HG03135 (cell line): ENCODE measurements at regions not wholly inside any gene's neighbourhood (a gene's known extent, or its start where the extent isn't known, plus 50 kb on each side); places are given as distances from the start of the nearest gene placed in this dataset.

Source experiments
- ATAC-seq: cut with Tn5 transposase; IDR thresholded peaks from one replicate; pipeline ENCODE4 v1.9.1; 2021; ENCODE audit warnings: mild to moderate bottlenecking, moderate library complexity; ENCODE audit not compliant: unreplicated experiment

DNA sequence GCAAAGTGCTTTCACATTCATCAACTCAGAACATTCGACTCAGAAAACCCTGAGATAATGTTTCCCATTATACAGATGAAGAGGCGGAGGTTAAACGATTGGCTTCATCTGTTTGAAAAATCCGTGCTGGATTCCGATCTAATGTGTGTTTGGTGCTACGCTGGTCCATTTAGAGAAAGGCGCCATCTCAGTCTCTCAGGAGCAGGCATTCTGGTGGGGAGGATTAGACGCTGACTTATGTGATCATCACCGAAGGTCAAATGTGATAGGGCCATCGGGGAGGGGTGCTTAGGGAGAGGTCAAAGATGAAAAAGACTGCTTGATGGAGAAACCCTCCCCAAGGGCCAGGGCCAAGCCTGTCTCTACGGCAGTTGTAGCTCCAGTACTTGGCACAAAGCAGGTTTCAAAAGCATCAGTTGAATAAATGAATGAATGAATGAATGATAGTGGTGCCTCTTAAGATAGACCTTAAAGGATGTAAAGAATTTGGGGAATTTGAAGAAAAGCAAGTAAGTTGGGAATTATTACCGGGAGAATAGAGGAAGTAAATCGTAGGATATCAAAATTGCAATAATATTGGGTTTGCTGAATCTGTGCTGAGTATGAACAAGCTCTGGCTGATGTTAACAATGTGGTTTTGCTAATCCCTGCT, 160.6 kb upstream of the SHB start:
- no peak for ATAC-seq

DNA sequence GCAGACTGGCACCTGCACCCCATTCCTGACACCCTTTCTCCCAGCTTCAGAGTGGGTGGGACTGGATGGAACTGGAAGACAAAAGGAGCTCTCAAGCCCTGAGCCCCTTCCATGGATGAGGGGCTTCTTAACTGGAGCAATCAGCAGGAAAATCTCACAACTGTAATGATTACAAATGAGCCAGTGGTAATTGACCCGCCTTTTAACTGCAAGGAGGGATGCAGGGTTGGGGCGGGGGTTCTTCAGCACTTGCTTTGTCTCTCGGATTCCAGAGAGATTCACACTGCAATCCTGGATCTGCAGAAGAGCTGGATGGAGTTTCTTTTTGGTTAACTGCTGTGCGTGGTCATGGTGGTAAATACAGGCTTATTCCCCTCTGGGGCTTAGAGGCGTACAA, 160.1 kb upstream of the SHB start:
- no peak for ATAC-seq

DNA sequence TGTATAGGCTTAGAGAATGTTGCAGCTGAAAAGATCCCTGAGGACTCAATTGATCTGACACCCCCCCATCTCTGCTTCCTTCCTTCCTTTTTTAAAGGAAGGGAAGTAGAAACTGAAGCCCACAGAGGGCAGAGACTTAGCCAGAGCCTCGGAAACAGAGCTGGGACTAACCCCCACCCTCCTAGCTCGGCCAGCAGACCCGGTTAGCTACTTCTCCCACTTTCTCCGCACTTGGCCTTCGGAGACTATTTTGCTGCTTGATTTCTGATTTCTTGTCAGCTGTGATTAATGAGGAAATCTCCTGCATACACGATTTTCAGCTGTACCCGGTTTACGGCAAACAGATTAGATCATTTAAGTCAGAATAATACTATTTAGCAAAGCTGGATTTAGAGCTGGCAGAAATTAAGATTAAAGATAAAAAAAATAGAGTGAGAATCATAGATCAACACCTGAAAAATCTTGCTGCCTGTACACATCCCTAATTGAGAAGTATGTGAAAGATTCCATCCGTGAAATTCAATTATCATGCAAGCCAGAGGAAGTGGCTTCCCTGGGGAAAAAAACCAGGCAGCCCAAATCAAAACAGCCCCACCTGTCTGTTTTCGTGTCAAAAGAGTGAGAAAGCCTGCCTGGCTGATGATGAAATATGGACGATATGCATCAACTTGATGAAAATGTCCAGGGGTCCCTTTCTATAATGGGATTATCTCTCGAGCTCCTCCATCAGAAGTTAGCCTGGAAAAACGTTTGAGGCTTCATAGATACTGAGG, 159.5 kb upstream of the SHB start:
- ATAC-seq, result no peak

DNA sequence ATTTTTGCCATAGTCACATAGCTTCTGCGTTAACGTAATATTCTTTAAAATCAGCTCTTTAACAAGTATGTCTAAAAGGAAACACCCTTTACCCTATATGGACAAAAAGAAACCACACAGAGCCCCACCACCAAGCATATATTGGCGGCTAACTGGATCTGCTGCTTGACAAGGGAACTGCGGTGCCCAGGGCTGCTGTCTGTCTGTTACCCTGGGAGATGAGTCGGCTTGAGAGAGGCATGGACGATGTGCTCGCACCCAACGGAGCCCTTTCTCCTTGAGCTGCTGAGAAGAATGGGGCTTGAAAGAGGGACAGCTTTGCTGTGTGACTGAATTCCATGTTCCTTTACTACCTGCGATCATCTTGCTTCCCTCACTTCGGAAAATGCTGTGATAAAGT, 158.6 kb upstream of the SHB start:
- ATAC-seq, result no peak

DNA sequence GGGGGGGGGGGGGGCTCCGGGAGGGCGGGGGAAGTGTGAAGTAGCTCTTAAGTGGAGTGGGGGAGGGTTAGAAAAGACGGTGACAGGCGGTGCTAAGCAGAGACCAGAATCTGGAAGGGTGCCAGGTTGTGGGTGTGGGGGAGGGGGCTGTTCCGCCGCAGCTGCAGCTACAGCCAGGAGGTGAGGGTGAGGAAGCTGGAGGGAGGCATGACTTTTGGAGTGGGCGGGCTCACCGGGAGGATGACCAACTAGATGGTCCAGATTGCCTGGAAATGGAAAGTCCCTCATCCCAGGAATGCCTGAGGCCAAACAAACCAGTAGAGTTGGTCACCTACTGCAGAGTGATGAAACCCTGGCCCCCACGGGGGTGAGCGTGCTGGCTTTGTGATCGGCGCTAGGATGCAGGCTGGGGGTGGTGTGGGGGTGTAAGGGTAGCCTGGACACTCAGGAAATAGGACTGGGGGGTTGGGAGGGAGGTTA, 158.1 kb upstream of the SHB start:
- ATAC-seq, result peak; percentile 57

DNA sequence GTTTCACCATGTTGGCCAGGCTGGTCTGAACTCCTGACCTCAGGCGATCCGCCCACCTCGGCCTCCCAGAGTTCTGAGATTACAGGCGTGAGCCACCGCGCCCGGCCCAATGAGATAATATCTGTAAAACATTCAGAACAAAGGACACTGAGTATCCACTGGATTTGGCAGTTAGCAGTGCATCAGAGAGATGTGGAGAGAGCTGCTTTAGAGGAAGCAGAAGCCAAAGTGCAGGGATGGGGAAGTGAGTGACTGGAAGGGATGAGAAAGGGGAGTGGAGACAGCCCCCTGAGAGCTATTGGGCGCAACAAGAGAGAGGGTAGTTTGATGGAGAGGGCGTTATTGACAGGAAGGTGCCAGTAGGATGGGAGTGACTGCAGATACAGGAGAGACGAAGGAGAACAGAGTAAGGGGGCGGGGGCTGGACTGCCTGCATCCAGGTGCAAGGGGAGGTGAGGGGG, 157.5 kb upstream of the SHB start:
- ATAC-seq, result no peak

DNA sequence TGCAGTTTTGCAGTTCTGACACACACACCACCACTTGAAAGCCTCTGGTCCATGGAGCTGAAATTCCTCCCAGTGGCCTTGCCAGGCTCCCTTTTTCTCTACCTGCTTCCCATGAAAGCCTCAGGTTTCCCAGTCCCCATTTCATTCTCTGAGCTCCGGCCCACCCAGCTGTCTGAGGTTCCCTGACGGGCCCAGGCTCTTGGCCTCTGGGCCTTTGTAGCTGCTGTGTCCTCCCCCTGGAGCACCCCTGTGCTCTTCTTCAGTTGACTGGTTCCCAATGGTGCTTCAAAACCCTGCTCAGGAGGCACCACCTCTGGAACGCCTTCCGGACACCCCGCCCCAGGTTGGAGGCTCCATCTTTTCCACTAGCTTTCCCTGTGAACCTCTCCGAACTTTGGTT, 155.9 kb upstream of the SHB start:
- no peak for ATAC-seq

DNA sequence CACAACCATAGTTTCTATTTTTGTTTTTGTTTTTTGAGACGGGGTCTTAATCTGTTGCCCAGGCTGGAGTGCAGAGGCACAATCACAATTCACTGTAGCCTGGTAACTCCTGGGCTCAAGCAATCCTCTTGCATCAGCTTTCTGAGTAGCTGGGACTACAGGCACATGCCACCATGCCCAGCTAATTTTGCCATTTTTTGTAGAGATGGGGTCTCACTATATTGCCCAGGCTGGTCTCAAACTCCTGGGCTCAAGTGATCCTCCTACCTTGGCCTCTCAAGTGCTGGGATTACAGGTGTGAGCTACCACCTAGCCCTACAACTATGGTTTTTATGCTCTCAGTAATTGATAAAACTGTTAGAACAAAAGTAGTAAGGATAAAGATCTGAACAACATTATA, 147.5 kb upstream of the SHB start:
- no peak for ATAC-seq

DNA sequence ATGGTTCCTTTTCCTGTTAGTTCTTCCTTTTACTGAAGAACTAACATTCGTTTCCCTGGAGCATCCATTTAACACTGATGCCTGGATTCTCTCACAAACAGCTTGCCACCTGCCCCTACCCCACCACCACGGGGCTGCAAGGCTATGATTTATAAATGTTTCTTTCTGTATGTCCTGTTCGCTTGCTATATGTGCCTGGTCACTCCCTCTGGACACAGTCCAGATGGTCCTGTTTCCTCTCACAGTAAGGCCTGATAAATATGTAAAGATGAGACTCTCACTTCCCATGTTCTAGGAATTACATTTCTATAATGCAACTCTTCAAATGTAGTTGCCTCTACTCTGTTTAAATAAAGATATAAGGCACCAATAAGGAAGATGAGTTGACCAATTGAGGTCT, 146.4 kb upstream of the SHB start:
- no peak for ATAC-seq

DNA sequence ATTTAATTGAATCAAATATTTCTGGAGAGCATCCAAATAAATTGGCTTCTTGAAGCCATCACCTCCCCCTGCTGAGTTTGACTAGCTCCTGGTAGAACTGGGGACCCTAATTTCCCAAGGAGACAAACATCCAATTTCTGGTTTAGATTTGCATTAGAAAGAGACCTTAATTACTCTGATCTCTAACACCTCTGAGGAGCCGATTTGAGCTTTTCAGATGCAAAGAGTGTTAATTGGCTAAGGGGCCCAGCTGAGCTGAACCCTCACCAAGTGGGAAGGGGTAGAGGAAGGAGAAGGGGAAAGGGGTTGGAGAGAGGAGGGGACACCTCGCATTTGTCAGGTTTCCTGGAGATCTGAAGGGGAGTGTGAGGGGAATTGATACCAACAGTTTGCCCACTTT, 145.4 kb upstream of the SHB start:
- no peak for ATAC-seq

DNA sequence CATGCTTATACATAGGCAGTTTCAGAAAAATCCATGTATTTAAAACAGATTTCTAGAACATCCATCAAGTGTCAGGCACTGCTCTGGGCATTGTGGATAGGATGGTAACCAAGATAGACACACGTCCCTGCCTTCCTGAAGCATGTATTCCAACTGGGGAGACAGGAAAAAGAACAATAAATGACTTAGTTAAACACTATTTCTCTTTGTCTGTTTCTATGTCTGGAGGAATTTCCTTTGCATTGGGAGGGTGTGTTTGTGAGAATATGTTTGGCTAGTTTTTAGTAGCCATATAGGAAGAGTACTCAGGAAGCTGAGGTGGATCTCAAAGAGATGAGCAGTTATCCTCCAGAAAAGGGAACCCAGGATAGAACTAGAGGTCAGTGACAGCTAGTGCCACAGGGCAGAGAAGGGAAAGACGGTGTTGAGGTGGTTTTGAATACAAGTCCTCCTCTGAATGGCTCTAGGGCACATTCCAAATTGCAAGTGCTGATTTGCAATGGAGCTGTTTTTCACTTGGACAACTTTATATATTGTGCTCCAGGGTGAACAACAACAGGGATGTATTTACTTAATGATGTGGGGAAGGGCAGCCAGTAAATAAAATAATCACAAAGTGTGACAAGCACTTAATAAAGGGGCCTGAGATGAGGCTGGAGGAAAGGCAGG, 144.7 kb upstream of the SHB start:
- ATAC-seq, result no peak

DNA sequence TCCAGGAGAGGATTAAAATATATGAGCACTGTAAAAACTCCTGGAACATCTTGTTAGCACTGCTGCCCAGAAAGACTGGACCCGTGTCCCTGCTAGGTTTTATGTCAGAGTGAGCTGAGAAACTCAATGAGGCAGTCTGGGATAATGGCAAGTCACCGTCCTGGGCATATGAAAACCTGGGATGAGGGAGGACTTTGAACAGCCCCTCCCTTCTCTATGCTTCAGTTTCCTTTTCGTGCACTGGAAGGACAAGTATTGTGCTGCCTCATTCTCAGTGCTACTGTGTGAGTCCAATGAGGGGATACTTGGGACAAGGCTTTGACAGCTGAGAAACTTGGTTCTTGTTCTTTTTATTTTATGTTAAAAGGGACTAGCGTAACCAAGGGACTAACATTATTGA, 143.0 kb upstream of the SHB start:
- no peak for ATAC-seq

DNA sequence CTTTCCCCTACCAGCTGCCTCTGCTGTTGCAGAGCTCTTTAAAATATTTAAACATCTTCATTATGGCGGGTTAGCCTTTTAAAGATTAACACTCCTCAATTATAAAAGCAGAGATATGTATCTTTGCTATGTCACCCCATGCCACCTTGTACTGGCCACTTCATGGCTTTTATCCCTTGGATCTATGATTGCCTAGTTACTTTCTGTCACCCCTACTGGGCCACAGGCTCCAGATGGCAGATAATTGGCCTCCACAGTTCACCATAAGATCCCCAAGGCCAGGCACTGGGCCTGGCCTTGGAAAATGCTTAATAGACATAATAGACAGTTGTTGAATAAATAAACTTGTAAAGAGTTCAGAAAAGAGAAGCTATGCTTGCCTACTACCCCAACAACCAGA, 142.0 kb upstream of the SHB start:
- no peak for ATAC-seq

DNA sequence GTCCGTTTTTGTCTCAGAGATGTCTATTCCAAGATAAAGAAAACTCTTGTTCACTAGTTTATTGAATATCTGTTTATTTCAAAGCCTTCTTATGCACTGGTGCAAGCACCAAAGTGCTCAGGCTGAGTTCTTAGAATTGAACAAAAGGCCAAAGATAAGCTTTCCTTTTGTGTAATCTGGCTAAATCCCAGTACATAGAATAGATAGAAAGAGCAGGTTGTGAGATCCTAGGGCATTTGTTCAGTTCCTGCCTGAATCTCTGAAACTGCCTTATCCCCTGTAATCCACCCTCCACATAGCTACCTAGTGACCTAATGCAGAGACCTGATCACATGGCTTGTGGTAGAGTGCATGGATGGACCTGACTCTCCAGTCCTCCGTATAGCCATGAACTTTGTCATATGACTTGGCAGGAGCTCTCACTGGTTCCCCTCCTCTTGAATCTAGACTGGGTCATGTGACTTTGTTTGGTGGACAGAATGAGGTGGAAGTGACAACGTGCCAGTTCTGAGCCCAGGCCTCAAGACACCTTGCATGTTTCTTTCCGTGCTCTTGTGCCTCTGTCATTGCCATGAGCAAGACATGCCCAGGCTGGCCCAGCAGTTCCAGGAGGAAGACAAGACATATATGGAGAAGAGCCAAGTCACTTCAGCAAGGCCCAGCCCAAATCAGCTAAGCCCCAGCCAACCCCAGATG, 139.3 kb upstream of the SHB start:
- no peak for ATAC-seq

DNA sequence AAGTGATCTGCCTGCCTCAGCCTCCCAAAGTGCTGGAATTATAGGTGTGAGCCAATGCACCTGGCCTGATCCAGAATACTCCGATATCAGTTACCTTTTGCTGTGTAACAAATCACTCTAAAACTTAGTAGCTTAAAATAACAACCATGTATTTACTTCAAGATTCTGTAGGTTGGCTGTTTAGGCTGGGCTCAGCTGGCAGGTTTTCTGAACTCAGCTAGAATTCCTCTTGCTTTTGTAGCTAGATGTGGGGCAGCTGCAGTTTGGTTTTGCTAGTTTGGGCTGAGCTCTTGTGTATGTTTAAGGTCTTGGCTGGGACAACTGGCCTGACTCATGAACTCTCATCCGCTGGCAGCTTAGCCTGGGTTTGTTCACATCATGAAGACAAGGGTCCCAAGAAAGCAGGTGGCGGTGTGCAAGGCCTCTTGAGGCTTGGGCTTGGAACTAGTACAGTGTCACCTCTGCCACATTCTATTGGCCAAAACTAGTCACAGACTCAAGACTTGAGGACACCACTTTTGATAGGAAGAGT, 138.3 kb upstream of the SHB start:
- ATAC-seq, result no peak

DNA sequence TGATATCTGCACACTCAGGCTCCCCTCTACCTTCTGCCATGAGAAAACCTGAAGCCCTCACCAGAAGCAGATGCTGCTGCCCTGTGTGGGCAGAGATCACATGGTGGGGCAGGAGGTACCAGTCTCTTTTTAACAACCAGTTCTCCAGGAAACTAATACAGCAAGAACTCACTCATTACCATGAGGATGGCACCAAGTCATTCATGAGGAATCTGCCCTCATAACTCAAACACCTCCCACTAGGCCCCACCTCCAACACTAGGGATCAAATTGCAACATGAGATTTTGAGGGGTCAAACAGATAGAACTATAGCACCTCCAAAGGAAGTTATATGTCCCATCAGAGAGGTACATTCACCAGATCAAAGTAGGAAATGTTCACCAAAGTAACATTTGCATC, 136.3 kb upstream of the SHB start:
- no peak for ATAC-seq

DNA sequence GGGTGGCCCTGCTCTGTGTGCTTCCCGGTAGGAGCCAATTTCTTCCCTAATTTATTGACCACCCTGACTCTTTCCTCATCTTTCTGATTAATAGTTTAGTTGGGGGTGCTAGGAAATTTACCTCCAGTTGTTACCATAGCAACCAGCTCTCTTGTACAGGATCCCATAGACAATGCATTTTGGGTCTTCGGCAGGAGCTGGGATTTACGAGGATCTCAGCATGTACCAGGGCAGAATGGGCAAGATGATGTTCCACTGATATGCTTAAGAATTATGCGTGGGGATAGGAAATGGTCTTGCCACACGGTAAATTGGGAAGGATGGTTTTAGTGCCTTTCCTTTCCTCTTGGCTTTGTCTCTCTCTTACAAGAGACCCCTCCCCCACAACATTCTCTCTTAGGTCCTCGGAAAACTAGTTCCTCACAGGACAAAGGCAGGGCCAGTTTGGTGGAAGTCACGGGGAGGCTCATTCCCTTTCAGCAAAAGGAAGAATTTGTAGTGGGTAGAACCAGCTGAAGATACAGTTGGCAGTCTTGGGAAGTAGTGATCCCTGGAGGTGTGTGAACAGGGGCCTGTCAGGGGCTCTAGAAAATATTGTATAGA, 133.4 kb upstream of the SHB start:
- ATAC-seq, result no peak

DNA sequence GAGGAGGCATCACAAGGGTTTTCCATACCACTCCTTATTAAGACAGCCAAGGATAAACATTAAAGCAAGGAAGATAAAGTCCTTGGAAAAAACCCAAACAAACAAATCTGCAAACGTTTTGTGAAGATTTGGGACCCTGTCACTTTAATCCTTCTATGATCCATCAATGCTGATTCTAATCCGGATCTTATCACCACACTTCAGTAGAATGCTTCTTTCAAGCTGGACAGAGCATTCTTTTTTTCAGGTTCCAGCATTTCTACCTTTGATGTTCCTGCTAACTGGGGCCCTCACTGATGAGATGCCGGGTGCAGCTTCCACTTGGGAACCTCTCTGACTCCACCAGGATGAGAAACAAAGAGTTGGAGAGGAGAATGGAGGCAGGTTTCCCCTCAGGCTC, 132.8 kb upstream of the SHB start:
- no peak for ATAC-seq

DNA sequence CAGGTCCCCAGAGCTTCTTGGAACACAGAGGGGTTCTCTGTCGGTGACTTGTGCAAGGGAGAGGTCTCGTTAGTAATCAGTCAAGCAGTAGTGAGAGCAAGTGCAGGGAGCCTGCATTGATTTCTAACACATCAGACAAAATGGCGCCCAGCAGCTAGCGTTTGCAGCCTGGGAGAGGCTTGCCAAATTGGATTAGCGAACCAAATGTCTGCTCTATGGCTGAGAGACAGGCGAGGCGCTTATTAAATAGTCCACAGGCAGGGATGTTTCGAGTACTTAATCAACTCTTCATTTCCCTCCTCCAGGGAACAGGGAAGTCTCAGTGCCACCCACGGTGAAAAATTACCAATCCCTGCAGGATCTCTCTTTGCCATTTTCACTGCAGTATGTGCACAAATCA, 131.4 kb upstream of the SHB start:
- ATAC-seq, result no peak

DNA sequence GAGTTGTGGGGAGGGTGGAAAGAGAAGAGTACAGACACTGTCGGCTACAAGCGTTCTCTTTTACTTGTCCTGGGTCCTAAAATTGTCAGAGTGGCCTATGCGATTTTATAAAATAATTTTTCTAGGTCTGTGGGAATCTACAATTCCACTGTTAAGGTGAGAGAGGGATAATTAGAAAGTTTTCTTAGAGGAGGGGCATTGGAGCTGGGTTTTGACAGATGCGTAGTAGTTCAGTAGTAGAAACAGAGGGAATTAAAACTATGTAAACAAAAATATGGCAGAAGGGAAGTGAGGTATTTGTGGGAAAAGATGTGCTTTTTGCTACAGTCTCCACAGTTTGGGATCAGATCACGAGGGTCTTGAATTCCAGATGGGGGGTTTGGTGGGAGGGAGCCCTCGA, 129.1 kb upstream of the SHB start:
- ATAC-seq, result no peak

DNA sequence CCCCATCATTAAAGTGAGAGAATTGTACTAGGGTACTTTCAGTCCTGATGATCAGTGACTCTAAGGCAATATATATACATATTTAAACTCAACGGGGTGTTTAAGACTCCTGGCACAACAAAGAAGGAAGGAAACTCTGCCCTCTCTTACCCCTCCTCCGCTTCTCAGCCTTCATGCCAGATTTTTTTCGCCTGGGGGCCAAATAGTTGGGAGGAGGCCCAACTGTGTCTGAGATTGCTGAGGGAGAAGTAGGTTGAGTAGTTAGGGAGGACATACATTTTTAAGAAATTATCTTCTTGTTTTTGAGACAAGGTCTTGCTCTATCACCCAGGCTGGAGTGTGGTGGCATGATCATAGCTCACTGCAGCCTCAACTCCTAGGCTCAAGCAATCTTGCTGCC, 127.7 kb upstream of the SHB start:
- no peak for ATAC-seq
